HAP-1 (cell line): ENCODE measurements at regions not wholly inside any gene's neighbourhood (a gene's known extent, or its start where the extent isn't known, plus 50 kb on each side); places are given as distances from the start of the nearest gene placed in this dataset.

ENCODE experiments used
- DNase-seq, 2 experiments: peaks; one replicate each; pipeline ENCODE4 v3.0.0-alpha.2; 2016 to 2020; ENCODE audit warnings: low spot score in 2 of 2
- H3K27me3 ChIP-seq: fragments of 250-450 bp; sonication (Bioruptor Pico); 2 replicates; pipeline ENCODE4 v1.5.1; 2020; ENCODE audit warnings: low read depth, mild to moderate bottlenecking, moderate library complexity
- H3K36me3 ChIP-seq: fragments of 250-450 bp; sonication (Bioruptor Pico); replicated peaks from 2 replicates; pipeline ENCODE4 v1.5.1; 2020; ENCODE audit warnings: mild to moderate bottlenecking
- H3K4me1 ChIP-seq: fragments of 250-450 bp; sonication (Bioruptor Pico); 2 replicates; pipeline ENCODE4 v1.5.1; 2020; ENCODE audit warnings: mild to moderate bottlenecking
- H3K4me3 ChIP-seq: fragments of 250-450 bp; sonication (Bioruptor Pico); 2 replicates; pipeline ENCODE4 v1.5.1; 2020; ENCODE audit warnings: mild to moderate bottlenecking, moderate library complexity
- H3K9me3 ChIP-seq: fragments of 250-450 bp; sonication (Bioruptor Pico); 2 replicates; pipeline ENCODE4 v1.5.1; 2020; ENCODE audit warnings: mild to moderate bottlenecking, moderate library complexity
- in situ Hi-C: fragments of 300-500 bp; cut with MboI; formaldehyde crosslinking; loops from 3 replicates; pipeline ENCODE4 v1.14.3; 2020; ENCODE audit warnings: low sequenced_read_pairs, inconsistent platforms, mixed read lengths

DNA sequence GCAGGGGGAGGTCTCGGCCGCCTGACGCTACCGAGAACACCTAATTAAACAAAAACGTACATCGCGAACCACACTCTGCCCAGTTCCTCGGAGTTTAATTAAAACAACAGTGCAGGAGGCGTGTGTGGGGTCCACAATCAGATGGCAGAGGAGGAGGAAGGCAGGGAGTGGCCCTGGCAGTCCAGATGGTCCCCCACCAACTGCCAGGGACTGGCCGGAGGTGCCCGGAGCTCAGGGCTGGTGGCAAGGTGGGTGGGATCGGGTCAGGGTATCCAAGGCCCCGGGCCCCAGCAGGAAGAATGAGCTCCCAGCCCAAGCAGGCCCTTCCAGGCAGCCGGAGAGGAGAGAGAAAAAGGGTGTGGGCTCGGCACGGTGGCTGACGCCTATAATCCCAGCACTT lies 71.3 kb downstream of the PTPRS start:
- no peak for DNase-seq
- Histone ChIP-seq H3K27me3 (no peaks in the 10 kb centered on the region), H3K9me3 (no peaks in the 10 kb centered on the region), H3K36me3 (peaks cover 21% of the 10 kb centered on the region), H3K4me3 (no peak overlapping the region), H3K4me1 (no peaks in the 10 kb centered on the region)
- in situ Hi-C loops: no loop called here

DNA sequence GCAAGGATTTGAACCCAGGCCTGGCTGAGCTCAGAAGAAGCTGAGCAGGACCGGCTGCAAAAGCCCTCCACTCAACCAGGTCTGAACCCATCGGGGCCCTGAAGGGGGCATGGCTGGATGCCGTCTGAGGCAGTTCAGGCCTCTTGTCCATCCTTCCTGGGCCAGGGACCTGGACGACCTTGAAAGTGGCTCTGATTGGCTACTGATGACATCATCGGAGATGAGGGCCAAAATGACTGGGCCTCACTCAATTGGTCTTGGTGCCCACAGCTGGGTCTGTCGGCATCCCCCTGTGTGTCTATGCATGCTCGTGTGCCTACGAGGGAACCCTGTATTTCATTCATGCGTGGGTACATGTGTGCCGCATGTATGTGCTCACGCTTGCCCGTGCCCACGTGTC lies 71.8 kb downstream of the PTPRS start:
- no peaks in the 10 kb centered on the region for H3K9me3 ChIP-seq
- H3K36me3 ChIP-seq: peaks cover 20% of the 10 kb centered on the region
- H3K27me3 ChIP-seq: no peaks in the 10 kb centered on the region
- no peak overlapping the region for H3K4me3 ChIP-seq
- no peaks in the 10 kb centered on the region for H3K4me1 ChIP-seq
- DNase-seq: no peak
- in situ Hi-C loops: no loop called here

DNA sequence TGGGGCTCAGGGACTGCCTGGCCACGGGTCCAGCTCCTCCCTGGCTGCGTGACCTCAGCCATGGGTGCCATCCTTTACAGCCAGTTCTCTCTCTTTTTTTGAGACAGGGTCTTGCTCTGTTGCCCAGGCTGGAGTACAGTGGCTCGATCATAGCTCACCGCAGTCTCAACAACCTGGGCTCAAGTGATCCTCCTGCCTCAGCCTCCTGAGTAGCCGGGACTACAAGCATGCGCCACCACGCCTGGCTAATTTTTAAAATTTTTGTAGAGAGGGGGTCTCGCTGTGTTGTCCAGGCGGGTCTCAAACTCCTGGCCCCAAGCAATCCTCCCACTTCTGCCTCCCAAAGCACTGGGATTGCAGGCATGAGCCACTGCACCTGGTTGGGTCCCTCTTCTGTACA lies 75.4 kb downstream of the PTPRS start:
- DNase-seq: no peak
- Histone ChIP-seq H3K4me3 (no peak overlapping the region), H3K36me3 (peaks cover 10% of the 10 kb centered on the region), H3K27me3 (no peaks in the 10 kb centered on the region), H3K4me1 (no peaks in the 10 kb centered on the region), H3K9me3 (no peaks in the 10 kb centered on the region)
- in situ Hi-C loops: no loop called here

DNA sequence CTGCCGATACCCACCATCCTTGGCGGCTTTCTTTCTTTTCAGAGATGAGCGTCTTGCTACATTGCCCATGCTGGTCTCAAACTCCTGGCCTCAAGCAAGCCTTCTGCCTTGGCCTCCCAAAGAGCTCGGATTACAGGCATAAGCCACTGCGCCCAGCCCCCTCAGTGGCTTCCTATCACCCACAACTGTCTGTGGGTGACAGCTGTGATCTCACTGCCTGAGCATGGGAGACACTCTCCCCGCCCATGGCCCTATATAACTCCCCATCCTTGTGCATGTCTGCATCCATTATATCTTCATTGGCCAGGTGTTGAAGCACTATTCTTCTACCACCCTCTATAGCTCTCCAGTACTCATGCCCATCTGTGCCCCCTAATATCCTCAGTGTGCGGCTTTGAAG lies 76.2 kb downstream of the PTPRS start:
- Histone ChIP-seq H3K27me3 (no peaks in the 10 kb centered on the region), H3K9me3 (no peaks in the 10 kb centered on the region), H3K4me3 (no peak overlapping the region), H3K4me1 (no peaks in the 10 kb centered on the region), H3K36me3 (peaks cover 10% of the 10 kb centered on the region)
- in situ Hi-C loops: no loop called here
- DNase-seq: no peak

DNA sequence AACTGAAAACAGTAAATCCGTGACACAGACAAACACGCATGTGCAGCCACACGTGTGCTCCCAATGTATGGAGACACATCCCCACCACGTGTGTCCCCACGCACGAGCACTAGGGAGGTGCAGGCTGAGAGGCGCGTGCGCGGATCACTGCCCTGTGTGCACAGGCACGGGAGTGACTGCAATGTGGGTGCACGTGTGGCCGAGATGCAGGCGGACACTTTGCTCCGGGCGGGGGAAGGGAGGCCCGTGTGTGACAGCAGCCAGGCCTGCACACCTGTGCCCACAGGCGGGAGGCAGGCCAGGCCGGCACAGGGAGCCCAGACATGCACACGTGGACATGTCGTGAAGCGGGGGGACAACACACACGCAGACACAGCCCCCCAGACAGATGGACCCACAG lies 77.0 kb downstream of the PTPRS start:
- H3K36me3 ChIP-seq: peaks cover 12% of the 10 kb centered on the region
- in situ Hi-C loops: no loop called here
- no peak for DNase-seq
- H3K4me1 ChIP-seq: no peaks in the 10 kb centered on the region
- no peaks in the 10 kb centered on the region for H3K9me3 ChIP-seq
- no peak overlapping the region for H3K4me3 ChIP-seq
- no peaks in the 10 kb centered on the region for H3K27me3 ChIP-seq

DNA sequence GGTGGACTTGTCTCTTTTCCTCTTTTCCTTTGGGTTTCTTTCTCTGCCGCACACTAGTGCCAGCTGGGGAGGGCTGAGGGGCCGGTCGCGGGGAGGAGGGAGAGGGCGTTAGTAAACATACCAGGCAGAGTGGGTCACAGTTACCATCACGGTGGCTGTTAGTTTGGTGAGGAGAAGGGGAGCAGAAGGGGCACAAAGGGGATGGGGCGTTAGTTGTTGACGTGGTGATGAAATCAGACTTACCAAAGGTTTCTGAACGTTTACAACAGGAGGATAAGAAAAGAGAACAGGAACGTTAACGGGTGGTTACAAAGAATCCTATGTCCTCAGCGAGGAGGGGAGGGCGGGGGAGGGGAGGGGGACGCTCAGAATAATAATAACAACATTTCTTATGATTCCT lies 77.9 kb downstream of the PTPRS start:
- DNase-seq: no peak
- Histone ChIP-seq H3K36me3 (peaks cover 13% of the 10 kb centered on the region), H3K4me3 (no peak overlapping the region), H3K27me3 (no peaks in the 10 kb centered on the region), H3K9me3 (no peaks in the 10 kb centered on the region), H3K4me1 (no peaks in the 10 kb centered on the region)
- in situ Hi-C loops: no loop called here

DNA sequence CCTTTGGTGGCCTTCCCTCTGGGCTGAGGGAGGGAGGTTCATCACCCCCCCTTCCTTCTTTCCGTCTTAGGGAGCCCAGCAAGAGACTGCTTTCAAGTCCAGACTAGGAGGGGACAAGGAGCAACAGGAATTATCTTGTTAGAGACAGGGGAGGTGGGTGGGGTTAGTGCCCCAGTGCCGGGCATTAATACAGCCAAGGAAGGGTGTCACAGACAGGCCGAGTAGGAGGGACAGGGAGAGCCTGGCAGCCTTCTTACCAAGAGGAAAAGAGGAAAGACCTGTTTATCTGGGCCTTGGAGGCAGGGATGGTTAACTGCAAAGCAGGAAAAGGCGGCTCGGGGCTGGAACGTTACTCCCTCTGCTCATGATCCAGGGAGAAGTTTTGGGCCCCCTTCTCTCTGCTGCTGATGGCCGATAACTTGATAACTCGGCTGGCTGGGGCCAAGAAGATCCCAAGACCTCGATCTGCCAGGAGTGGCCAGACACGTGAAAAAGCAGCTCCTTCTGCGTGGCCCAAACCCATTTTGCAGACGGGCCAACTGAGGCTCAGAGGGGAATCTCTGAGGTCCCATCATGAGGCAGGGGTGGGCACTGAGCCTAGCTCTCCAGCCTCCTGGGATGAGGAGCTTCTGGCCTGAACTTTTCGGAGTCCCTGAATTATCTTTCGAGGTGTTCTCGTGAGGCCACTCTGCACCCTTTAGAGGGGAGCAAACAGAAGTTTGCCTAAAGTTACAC lies 79.3 kb downstream of the PTPRS start:
- peaks cover 16% of the 10 kb centered on the region for H3K36me3 ChIP-seq

DNA sequence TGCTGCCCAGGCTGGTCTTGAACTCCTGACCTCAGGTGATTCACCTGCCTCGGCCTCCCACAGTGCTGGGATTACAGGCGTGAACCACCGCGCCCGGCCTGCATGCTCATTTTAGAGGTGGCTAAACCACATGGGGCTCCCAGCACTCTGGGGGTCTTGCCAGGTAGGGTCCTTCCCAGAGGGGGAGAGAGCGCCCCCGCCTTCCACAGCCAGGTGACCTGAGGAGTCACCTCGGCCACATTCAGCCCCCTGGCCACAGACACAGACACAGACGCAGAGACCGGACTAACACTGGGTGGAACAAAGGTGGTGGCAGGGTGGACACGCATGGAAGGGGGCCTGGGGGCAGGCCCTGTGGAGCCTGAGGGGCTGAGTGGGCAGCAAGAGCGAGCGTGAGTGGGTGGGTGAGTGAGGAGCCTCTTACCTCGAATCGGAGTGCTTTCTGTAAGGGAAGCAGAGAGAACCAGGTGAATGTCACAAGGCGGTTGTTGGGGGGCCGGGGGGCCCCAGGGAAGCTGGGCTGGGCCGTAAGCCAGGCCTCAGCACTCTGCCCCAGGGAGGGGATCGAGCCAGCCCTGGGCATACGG lies 80.1 kb downstream of the PTPRS start:
- Histone ChIP-seq H3K27me3 (no peaks in the 10 kb centered on the region), H3K4me1 (no peaks in the 10 kb centered on the region), H3K36me3 (peaks cover 16% of the 10 kb centered on the region)

More for the DNA sequence above, 79.3 kb downstream of the PTPRS start:
- Histone ChIP-seq H3K9me3 (no peaks in the 10 kb centered on the region), H3K27me3 (no peaks in the 10 kb centered on the region), H3K4me3 (no peak overlapping the region), H3K4me1 (no peaks in the 10 kb centered on the region)
- no peak for DNase-seq
- in situ Hi-C loops: no loop called here

DNA sequence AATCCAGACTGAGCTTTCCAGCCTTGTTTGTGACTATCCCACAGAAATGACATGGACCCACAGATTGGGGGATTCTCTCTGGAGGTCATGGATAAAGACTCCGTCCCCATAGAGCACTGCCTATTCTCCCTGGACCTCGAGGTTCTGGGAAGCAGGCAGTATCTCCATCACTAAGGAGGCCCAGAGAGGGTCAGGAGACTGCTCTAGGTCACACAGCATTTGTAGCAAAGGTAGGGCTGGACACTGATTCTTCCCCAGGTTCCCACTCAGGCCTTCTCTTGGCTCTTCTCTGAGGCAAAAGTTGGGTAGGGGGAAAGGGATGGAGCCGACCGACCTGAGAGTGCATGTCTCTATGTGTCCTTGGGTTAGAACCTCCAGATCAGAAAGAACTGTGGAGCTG lies 80.9 kb downstream of the PTPRS start:
- no peaks in the 10 kb centered on the region for H3K27me3 ChIP-seq
- no peak overlapping the region for H3K4me3 ChIP-seq
- no peaks in the 10 kb centered on the region for H3K9me3 ChIP-seq
- DNase-seq: no peak
- H3K36me3 ChIP-seq: peaks cover 16% of the 10 kb centered on the region; the same call in 1 of the 2 replicates
- in situ Hi-C loops: no loop called here
- no peaks in the 10 kb centered on the region for H3K4me1 ChIP-seq

More for the DNA sequence above, 80.1 kb downstream of the PTPRS start:
- Histone ChIP-seq H3K4me3 (no peak overlapping the region), H3K9me3 (no peaks in the 10 kb centered on the region)
- in situ Hi-C loops: no loop called here
- no peak for DNase-seq

DNA sequence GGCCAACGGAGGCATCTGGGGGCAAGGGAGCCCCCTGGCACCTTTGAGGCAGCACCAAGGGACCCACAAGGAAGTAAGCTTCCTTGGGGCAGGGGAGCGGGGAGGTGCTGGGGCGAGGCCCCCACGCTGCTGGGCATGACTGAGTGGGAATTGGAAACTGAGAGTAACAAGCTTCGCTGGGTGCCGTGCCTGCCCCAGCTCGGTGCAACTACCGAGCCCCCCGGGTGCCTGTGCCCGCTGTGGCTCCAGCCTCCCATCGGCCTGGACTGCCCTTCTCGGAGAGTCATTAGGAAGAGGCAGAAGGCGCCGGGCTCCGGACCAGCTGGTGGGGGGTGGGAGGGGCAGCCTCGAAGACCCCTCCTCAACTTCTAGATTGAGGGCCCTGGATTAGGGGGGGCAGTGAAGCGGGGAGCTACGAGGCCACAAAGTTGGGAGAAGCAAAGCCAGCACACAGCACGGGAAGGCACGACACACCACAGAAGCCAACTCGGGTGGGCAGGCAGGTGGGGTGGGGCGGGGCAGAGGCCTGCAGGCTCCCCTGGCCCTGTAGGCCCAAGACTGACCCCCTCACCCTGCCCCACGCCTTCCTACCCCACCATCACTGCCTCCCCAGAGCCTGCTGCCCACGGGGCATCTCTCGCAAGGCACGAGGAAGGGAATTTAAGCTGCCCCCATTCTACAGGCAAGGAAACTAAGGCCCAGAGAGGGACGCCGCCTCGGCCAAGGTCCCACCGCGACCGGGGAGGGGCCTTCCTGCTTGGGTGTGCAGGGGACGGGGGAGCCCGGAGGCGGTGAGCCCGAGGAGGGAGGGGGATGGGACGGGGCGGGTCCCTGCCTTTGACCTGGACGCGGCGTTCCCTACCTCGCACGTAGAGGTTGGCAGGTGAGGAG lies 83.2 kb downstream of the PTPRS start:
- Histone ChIP-seq H3K36me3 (peaks cover 11% of the 10 kb centered on the region; the same call in 1 of the 2 replicates), H3K4me3 (no peak overlapping the region), H3K4me1 (no peaks in the 10 kb centered on the region), H3K27me3 (no peaks in the 10 kb centered on the region), H3K9me3 (no peaks in the 10 kb centered on the region)
- in situ Hi-C loops: no loop called here
- DNase-seq: no peak

DNA sequence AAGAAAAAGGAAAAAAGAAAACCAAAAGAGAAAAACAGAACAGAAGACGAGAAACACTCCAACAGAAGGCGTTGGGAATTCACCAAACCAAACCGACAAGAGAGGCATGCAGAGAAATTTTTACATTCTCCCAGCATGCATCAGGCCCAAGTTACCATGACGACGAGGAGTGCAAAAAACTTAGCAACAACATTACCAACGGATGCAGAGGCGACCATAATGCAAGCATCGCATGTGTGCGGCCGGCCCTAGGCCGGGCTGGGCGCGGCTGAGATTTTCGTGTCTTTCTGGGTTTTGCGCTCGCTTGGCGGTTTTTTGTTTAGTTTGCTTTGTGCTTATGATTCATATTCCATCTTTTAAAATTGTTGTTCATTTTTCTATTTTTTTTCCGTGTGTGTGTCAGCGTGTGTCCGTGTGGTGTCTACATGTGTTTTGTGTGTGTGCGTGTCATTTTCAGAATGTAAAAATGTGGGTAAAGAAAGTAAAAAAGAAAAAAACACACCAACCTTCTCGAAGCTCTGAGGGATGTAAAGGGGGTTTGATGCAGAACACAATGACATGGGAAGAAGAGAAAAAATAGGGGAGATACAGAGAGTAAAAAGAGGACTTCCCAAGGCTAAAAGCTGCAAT lies 84.9 kb downstream of the PTPRS start:
- DNase-seq: no peak
- Histone ChIP-seq H3K4me3 (no peak overlapping the region), H3K4me1 (no peaks in the 10 kb centered on the region), H3K27me3 (no peaks in the 10 kb centered on the region), H3K36me3 (peaks cover 7% of the 10 kb centered on the region; the same call in 1 of the 2 replicates), H3K9me3 (no peaks in the 10 kb centered on the region)
- in situ Hi-C loops: no loop called here

DNA sequence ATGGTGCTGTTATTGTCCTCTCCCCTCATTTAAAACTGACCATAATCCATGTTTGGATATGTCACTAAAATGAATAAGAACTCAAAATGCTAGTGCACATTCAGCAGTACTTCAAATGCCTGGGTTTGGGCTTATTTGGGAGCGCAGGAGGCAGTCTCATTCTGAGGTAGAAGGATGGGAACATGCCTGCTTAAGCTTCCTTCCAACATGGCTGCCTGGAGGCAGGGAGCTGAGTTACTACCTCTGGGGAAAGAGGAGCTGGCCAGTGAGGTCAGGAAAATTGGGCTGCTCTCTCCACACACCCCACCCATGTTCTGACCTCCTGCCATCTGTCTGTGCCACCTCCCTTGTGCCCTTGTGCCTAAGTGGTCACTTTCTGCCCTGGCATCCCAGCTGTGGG lies 85.7 kb downstream of the PTPRS start:
- peaks cover 7% of the 10 kb centered on the region; the same call in 1 of the 2 replicates for H3K36me3 ChIP-seq
- no peak overlapping the region for H3K4me3 ChIP-seq
- no peaks in the 10 kb centered on the region for H3K27me3 ChIP-seq
- H3K9me3 ChIP-seq: no peaks in the 10 kb centered on the region
- no peak for DNase-seq
- in situ Hi-C loops: no loop called here
- no peaks in the 10 kb centered on the region for H3K4me1 ChIP-seq

DNA sequence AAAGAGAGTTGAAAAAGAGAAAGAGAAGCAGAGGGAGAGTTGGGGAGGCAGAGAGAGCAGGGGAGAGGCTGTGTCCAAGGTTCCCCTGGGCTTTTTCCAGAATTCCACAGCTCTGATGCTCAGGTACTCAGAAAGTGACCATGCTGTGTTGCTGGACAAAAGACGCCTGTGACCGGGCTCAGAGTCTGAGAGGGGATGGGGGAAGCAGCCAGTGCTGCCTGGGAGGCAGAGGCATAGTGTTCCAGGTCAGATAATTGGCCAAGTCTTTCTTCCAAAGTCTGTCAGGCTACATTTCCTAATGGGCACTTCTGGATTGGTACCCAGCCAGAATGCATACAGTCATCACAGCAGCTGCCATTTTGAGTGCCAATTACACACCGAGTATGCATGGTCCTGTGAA lies 86.1 kb downstream of the PTPRS start:
- Histone ChIP-seq H3K27me3 (no peaks in the 10 kb centered on the region), H3K36me3 (peaks cover 7% of the 10 kb centered on the region; the same call in 1 of the 2 replicates), H3K9me3 (no peaks in the 10 kb centered on the region), H3K4me3 (no peak overlapping the region), H3K4me1 (no peaks in the 10 kb centered on the region)
- in situ Hi-C loops: no loop called here
- no peak for DNase-seq
